Stimulated activated CD4-positive, alpha-beta T cell treated with anti-CD3 and anti-CD28 coated beads, TNF-alpha, amount 100 ng/mL, for 48 hours (primary cell): ENCODE measurements at regions not wholly inside any gene's neighbourhood (a gene's known extent, or its start where the extent isn't known, plus 50 kb on each side); places are given as distances from the start of the nearest gene placed in this dataset.
"Not testable (repeated sequence)": the region's sequence is repeated elsewhere in the genome, so short reads cannot be mapped to it uniquely, and the experiment has no call there.

Source experiments
- DNase-seq, 3 donors: peaks; one replicate each; pipeline ENCODE4 v3.0.0-alpha.2; 2020; ENCODE audit warnings: low read depth in 3 of 3

DNA sequence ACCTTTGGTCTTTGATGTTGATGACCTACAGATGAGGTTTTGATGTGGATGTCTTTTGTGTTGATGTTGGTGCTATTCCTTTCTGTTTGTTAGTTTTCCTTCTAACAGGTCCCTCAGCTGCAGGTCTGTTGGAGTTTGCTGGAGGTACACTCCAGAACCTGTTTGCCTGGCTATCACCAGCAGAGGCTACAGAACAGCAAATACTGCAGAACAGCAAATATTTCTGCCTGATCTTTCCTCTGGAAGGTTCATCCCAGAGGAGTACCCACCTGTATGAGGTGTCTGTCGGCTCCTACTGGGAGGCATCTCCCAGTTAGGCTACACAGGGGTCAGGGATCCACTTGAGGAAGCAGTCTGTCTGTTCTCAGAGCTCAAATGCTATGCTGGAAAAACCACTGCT lies 694.5 kb upstream of the CDH6 start:
- DNase-seq = no peak

DNA sequence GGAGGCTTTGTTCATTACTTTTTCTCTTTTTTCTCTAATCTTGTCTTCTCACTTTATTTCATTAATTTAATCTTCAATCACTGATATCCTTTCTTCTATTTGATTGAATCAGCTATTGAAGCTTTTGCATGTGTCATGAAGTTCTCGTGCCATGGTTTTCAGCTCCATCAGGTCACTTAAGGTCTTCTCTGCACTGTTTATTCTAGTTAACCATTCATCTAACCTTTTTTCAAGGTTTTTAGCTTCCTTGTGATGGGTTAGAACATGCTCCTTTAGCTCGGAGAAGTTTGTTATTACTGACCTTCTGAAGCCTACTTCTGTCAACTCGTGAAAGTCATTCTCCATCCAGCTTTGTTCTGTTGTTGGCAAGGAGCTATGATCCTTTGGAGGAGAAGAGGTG lies 695.0 kb upstream of the CDH6 start:
- DNase-seq = not testable (repeated sequence)

DNA sequence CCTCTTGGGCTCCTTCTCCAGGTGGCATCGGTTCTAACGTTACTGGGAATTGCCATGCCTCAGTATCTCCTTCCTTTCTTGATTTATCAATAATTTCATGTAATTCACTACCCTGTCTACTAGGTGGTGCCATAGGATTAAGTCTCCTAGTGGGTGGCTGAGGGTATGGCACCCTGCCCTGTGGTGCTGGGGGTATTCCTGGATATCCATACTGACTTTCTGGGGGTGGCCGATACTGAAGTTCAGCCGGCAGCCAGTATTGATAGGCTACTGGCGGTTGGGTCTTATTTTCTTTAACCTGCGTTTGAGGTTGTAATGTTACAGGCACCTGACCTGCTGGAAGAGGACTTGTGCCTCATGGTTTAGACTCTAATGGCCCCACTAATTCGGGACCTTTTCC lies 699.4 kb upstream of the CDH6 start:
- DNase-seq = not testable (repeated sequence)

DNA sequence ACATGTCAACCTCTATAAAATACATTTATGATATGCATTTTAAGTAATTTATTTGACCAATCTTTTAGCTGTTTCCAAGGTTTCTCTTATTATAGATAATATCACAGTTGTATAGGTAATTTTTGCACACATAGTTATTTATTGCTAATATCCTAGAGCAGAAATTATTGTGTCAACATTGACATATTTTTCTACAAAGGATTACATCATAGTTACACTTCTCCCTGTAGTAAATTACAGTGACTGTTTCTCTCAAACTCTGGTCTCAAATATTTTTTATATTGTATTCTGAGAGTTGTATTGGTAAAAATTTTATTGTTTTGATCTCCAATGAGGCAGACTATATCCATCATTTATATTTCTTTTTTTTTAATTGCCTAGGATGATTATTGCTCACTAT lies 714.4 kb upstream of the CDH6 start:
- no peak for DNase-seq

DNA sequence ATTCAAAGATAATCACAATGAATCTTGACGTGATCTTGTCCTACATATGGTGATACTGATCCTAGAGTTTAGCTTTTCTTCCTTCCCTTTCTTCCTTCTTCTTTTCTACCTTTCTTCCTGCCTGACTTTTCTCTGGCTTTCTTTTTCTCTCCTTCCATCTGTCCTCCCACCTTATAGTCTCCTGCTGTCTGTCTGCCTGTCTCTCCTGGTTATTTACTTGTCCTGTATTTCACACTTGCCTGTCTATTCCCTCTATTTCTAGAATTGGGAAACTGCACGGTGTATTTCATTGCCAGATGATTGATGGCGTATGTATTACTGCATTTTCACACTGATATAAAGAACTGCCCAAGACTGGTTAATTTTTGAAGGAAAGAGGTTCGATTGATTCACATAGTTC lies 718.1 kb upstream of the CDH6 start:
- no peak for DNase-seq

DNA sequence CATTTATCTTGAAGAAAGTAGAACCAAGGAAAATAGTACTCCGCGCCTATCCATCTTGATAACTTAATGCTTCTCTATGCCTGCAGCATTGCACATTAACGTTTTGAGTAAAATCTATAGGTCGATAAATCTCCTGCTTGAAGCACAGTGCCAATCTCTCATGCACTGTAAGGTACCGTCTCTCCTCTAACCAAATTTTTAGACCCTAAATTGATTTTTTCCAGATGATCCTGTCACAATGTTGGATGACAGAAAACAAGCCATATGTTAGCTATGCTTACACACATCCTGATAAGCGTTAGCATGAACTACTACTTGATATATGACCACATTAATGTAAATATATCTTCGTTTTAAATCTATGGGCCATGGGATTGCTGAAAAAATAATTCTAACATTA lies 723.8 kb upstream of the CDH6 start:
- DNase-seq = no peak

DNA sequence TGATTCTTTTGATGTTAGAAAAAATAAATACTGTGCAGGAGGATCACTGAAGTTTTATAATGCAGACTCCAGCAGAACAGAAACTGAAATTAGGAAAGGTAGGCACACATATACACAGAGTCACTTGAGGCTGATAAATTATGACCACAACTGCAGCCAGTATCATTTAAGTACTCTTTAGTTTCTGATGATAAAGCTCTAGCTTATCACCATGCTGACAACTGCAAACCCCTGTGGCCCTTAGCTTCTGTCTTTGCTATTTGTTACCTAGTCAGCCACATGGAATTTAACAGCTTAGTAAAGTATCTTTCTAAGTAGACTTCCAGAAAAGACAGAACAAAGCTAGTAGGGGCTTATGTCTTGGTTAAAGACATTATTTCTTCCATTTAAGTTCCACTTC lies 734.8 kb upstream of the CDH6 start:
- no peak for DNase-seq

DNA sequence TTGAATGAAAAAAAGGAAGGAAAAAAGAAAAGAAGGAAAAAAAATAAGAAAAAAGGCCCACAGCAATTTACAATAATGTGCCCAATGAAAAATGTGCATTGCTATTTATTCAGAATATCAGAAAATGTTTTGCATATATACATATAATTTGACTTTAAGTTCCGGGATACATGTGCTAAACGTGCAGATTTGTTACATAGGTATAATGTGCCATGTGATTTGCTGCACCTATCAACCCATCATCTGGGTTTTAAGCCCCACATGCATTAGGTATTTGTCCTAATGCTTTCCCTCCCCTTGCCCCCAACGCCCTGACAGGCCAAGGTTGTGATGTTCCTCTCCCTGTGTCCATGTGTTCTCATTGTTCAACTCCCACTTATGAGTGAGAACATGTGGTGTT lies 738.0 kb upstream of the CDH6 start:
- not testable (repeated sequence) for DNase-seq

DNA sequence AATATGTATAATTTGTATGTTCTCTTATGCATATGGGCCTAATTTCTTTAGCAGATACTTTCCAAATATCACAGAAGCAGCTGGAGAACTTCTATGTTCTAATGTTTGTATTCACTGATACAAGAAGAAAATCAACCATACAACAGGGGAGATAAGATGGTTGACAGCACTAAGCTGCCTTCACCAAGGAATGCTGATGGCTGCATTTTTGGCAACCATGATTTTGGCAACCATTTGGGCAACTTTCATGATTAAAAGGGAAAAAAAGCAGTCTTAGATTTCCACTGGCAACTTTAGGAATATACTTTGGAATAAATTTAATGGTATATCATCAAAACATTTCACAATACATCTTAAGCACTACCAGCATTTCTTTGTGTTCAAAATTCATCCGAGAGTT lies 740.3 kb upstream of the CDH6 start:
- DNase-seq = no peak

DNA sequence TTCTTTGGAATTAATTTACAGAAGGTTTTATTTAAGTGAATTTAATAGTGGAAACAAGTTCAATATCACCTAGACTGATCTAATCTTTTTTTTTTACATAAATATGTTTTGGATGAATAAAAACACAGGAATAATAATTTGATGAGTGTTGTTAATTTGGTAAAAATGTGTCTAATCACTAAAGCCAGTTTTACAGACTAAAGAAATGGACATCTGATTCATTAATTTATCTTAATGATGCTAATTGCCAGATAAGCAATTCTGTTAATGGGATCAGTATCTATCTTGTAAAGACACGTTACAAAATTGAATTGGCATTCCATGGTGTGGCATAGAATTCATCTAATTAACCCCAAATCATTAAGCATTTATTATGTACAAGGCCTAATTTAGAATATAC lies 743.3 kb upstream of the CDH6 start:
- DNase-seq = no peak

DNA sequence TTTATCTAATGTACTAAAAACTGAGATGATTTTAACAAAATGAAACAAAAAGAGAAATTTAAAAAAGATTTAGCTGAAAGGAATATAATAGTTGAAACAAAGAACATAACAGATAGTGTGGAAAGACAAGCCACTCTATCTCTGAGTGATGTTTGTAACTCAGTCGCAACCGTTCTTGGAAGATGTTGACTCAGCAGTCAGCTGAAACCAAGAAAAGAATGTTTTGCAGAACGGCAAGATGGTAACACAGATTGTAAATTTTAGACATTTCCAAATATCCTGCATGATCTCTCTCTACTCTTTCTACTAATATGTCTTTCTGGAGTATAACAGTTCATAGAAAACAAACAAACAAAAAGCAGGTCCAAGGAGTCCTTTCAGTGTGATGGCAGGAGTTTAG lies 746.1 kb upstream of the CDH6 start:
- no peak for DNase-seq

DNA sequence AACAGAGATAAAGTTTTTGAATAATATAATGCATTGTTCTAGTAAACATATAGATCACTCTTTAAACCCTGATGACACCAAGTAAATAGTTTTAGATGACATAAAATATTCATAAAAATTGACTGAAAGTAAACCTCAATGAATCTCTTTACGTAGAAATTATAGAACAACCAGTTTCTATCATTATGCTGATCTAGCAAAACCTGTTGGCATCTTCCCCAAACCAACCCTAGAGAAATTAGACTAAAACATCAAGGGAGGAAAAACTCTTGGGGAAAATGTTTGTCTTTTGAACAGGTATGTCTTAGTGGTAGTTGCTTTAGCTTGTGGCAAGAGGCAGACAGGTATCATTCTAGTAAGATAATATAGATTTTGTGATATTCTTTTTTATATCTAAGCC lies 747.0 kb upstream of the CDH6 start:
- DNase-seq = no peak

DNA sequence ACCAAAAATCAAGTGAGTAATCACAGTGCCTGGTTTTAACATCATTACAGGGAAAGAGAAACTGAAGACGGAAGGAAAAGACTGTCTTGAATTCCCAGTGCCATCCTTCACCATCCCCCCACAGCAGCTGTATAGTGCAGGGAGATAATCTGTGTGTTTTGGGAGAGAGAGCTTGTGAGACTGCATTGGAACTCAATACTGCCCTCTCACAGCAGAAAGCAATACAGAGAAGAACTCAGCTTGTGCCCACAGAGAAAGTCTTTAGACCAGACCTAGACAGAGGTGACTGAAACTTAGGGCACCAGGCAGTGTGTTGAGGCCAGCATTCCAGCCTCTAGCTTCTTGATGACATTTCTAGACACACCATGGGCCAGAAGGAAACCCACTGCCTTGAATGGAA lies 754.7 kb upstream of the CDH6 start:
- no peak for DNase-seq

DNA sequence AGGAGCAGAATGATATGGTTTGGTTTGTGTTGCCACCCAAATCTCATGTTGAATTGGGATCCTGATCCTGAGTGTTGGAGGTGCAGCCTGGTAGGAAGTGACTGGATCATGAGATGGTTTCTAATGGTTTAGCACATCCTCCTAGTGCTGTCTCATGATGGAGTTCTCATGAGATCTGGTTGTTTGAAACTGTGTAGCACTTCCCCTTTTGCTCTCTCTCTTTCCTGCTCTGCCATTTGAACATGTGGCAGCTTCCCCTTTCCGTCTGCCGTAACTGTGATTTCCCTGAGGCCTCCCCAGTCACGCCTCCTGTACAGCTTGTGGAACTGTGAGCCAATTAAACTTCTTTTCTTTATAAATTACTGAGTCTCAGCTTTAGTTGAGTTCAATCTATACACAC lies 756.8 kb upstream of the CDH6 start:
- DNase-seq = no peak

DNA sequence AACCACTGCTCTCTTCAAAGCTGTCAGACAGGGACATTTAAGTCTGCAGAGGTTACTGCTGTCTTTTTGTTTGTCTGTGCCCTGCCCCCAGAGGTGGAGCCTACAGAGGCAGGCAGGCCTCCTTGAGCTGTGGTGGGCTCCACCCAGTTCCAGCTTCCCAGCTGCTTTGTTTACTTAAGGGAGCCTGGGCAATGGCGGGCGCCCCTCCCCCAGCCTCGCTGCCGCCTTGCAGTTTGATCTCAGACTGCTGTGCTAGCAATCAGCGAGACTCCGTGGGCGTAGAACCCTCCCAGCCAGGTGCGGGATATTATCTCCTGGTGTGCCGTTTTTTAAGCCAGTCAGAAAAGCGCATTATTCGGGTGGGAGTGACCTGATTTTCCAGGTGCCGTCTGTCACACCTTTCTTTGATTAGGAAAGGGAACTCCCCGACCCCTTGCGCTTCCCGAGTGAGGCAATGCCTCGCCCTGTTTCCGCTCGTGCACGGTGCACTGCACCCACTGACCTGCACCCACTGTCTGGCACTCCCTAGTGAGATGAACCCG lies 764.5 kb upstream of the CDH6 start:
- DNase-seq = not testable (repeated sequence)

DNA sequence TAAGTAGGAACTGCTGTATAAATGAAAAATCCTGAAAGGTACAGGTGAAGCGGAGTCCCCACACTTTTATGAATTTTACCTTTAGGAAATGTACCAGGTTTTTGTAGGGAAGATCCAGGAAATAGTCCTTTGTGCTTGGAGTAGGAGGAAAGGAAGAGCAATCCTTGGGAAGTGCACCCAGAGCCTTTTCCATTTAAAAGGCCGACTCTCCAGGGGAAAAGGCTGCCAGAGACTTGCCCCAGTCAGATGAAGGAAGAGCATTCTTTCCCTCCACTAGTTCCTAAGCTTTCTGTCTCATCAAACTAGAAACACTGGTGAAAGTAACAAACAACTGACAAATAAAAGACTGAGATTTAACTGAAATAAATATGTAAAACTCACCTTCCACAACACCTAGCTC lies 779.4 kb upstream of the CDH6 start:
- no peak for DNase-seq

DNA sequence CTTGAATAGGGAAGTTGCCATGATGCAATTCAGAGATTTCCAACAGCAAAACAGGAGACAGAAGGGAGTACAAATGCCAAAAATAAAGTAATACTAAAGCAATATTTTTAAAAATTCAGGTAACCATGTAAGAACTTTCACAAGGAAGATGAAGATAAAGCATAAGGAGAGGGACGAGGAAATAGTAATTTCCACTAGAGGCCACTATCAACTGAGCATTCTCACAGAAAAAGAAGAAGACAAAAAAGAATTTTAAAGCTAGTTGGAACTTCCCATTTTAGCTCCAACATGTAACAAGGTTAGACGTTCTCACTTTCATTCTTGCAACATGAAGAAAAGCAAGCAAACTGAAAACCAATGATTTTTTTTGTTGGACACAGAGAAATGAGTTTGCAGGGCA lies 779.9 kb upstream of the CDH6 start:
- DNase-seq = no peak

DNA sequence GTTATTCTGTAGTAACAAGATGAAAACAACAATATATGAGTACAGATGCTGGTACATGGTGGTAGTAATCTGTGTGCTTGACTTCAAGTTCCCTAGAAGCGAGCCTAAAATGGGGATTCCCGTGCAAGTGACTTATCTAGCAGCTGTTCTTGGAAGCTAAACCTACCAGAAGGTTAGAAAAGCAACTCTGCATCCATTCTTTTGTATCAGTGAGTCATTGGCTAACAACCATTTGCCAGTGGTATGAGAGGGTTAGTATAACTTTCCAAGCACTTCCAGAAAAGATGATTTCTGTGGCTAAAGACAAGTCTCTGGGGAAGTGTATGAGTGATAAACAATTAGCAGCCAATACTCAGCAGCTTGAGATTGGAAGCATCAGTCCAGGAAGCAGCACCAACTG lies 787.7 kb upstream of the CDH6 start:
- no peak for DNase-seq

DNA sequence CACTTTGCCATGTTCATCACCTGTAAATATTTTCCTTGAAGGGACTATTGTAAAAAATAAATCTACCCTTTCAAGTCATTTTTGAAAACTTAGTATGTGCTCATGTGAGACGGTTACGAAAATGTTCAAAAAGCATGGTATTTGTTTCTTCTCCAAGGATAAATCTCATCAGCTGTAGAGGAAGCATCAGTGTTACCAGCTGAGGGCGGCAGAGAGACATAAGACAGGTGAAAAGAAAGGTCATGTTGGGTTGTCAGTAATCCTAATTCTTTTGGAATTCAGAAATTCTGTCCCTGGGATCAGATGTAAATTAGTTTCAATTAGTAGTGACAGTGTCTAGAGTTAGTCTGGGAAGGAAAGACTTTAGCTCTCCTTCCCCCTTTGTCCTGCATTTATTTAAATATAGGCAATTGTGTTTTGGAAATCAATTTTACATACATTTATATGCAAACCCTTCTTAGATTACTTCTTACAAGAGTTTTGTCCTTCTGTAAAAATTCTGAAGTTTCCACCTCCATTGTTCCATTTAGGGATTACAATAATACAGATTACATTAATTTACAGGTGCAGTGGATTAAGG lies 791.9 kb upstream of the CDH6 start:
- no peak for DNase-seq

DNA sequence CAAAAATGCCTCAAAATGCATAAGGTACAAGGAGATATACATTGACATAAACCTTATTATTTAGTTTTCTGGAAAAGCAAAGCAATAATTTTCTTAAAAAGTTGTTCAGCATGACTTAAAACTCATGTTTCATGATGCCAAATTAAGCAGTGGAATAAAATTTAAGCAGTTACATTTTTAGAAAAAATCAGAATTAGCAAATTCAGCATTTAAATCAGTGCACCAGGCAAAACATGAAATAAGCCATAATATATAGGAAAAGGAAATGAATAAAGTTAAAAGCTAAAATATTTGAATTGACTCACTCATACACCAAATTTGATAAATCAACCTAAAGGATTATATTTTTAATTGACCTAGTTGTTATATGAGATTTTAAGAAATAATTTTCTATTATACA lies 795.1 kb upstream of the CDH6 start:
- DNase-seq = no peak

DNA sequence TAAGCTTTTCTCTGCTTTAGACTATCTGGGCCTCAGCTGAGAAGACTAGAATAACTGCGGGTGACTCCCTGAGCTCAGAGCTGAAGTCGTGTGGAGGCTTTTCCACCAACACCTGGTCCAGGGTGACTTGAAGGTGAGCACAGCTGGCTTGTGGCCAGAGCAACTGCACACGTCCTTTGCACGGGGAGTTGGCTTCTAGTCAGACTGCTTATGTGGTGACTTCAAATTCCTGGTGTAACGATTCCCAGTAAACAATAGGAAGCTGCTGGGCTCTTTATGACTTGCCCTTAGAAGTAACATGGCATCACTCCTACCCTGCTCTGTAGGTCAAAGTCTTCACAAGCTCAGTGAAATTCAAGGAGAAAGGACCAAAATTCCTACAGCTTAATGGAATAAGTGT lies 800.6 kb upstream of the CDH6 start:
- no peak for DNase-seq

DNA sequence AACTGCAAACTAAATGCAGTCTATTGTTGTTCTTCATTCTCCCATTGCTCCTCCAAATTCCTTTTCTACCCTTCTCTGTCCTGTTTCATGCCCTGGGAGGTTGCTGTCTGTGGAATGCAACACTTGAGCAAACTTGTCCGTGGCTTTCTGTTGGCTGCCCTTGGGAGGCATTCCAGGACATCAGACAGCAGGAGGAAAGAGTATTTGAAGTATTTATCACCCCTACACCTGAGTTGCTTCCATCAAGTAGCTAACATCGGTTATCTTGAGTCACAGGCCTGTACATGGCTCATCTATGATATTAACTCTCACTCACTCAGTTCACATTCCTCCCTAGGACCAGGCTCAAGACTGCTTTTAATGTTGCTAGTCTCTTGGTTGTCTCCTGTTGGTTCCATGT lies 803.4 kb upstream of the CDH6 start:
- DNase-seq = no peak

DNA sequence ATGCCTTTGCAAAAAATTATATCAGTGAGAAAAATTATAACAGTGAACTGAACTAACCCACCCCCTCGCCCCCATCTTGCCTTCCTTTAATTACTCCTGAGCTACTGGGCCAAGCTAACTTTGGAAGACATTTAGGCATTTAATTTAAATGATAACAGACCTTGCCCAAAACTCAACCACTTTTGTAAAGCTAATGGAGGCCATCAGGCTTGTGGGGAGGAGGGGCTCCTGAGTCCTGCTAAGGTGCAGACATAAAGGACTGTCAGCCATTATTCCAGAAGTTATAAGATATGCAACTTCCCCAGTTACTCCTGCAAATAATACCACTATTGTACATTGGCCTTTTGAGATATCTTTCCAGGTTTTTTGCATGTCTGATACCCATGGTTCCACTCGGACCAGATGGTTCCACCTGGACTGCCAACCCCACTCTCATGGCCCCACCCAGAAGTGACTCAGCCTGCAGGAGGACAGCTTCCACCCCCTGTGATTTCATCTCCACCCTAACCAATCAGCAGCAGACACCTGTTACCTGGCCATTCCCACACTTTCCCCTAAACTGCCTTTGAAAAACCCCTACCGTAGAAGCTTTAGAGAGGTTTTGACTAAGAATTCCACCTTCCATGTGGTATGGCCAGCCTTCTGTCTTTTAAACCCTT lies 805.4 kb upstream of the CDH6 start:
- DNase-seq = no peak

DNA sequence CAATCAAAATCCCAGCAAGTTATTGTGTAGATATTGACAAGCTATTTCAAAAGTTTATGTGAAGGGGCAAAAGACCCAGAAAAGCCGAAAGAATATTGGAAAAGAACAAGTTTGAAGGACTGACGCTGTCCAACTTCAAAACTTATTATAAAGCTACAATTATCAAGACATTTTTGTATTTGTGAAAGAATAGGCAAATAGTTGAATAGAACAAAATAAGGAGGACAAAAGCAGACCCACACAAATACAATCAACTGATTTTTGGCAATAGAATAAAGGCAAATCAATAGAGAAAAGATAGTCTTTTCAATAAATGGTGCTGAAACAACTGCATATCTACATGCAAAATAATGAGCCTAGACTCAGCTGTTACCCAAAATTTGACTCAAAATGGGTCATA lies 807.7 kb upstream of the CDH6 start:
- no peak for DNase-seq
